H1 (cell line): ENCODE measurements at regions not wholly inside any gene's neighbourhood (a gene's known extent, or its start where the extent isn't known, plus 50 kb on each side); places are given as distances from the start of the nearest gene placed in this dataset.

ENCODE experiments used
- ATF2 ChIP-seq: IDR thresholded peaks from 2 replicates; pipeline ENCODE4 v1.6.1; 2012; ENCODE audit warnings: low read length, inconsistent platforms
- RAD21 ChIP-seq, 2 experiments: IDR thresholded peaks in 1 of 2; conservative IDR thresholded peaks in 1 of 2; 2 replicates each; pipeline ENCODE4 v1.6.1; 2011; ENCODE audit warnings: low read depth in 2 of 2, low read length in 2 of 2, improper control_type of control experiment in 1 of 2, inconsistent platforms in 1 of 2, mild to moderate bottlenecking in 1 of 2, moderate library complexity in 1 of 2

- no peak for TF ChIP-seq RAD21 (IDR thresholded peaks at IDR 0.05 in 1 of 2, conservative IDR thresholded peaks at IDR 0.05 in 1 of 2; ENCODE audit: low read depth in 2 of 2, low read length in 2 of 2)
- no peak for TF ChIP-seq ATF2
Observed at GRCh38 chr3:110512961-110513360, 558.7 kb upstream of the NECTIN3 start (continued).
